Gastroesophageal sphincter (tissue), 4 donors: ENCODE measurements at regions not wholly inside any gene's neighbourhood (a gene's known extent, or its start where the extent isn't known, plus 50 kb on each side); places are given as distances from the start of the nearest gene placed in this dataset.

Experiments
- ATAC-seq: fragments of 150-250 bp; one replicate; pipeline ENCODE4 v1.9.1; 2016; ENCODE audit warnings: mild to moderate bottlenecking, moderate library complexity
- H3K27ac ChIP-seq, 4 donors: fragments of 200-600 bp; sonication (generic) in 3 of 4; 1 replicate in 3 of 4; 2 replicates in 1 of 4; pipeline ENCODE4 v1.5.1; 2016 to 2019
- H3K27me3 ChIP-seq: fragments of 200-600 bp; sonication (generic); one replicate; pipeline ENCODE4 v1.5.1; 2019
- H3K36me3 ChIP-seq, 2 donors: fragments of 200-600 bp; sonication (generic); one replicate each; pipeline ENCODE4 v1.5.1; 2019; ENCODE audit warnings: control low read depth in 1 of 2
- H3K4me1 ChIP-seq, 3 donors: fragments of 200-600 bp; sonication (generic); 1 replicate in 2 of 3; 2 replicates in 1 of 3; pipeline ENCODE4 v1.5.1; 2016 to 2019; ENCODE audit warnings: control low read depth in 2 of 3
- H3K4me3 ChIP-seq, 2 donors: fragments of 200-600 bp; sonication (generic); one replicate each; pipeline ENCODE4 v1.5.1; 2019; ENCODE audit warnings: mild to moderate bottlenecking in 1 of 2, moderate library complexity in 1 of 2
- H3K9me3 ChIP-seq, 3 donors: fragments of 200-600 bp; sonication (generic); one replicate each; pipeline ENCODE4 v1.5.1; 2017 to 2019; ENCODE audit warnings: control low read depth in 2 of 3
- EP300 ChIP-seq: sonication (generic); formaldehyde crosslinking; IDR thresholded peaks from one replicate; pipeline ENCODE4 v1.6.1; 2017; ENCODE audit warnings: antibody characterized with exemption, mild to moderate bottlenecking
- POLR2A ChIP-seq, 2 donors: fragments of 450-650 bp; IDR thresholded peaks; one replicate each; pipeline ENCODE4 v1.6.1; 2017; ENCODE audit warnings: antibody characterized with exemption in 2 of 2, mild to moderate bottlenecking in 2 of 2, moderate library complexity in 1 of 2
- POLR2AphosphoS5 ChIP-seq: sonication (generic); formaldehyde crosslinking; IDR thresholded peaks from one replicate; pipeline ENCODE4 v1.6.1; 2017; ENCODE audit warnings: antibody characterized with exemption
- WGBS, 2 donors: methylation state at CpG; one replicate each; pipeline ENCODE4 v1.1.5; 2018; ENCODE audit warnings: low coverage in 1 of 2; 5-methylcytosine and 5-hydroxymethylcytosine counted together
- TF ChIP-seq, protein P1 (sequence below), 4 experiments: fragments of 200-600 bp in 2 of 4; fragments of 450-650 bp in 2 of 4; sonication (generic) in 1 of 4; IDR thresholded peaks; one replicate each; pipeline ENCODE4 v1.5.1; 2017 to 2019; ENCODE audit warnings: antibody characterized with exemption in 4 of 4, mild to moderate bottlenecking in 2 of 4, moderate library complexity in 2 of 4

DNA sequence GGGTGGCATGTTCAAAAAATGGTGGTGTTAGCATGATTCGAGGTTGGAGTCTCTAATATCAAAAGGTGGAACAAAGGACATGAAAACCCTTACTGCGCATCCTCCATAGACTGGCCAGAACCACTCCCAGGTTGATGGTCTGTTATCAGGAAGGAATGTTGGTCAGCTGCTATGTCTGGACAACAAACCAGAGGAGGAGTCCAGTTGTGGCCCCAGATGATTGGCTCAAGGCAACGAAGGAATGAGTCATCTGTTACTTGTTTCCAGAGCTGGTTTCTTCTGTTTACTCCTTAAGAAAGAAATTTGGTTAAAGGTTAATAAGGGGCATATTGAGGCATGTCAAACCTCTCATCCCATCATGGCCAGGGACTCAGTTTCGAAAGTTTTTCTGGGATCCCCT lies 56.8 kb upstream of the GRIA4 start:
- Histone ChIP-seq H3K4me3 (no peak overlapping the region), H3K27me3 (no peaks in the 10 kb centered on the region), H3K9me3 (no peaks in the 10 kb centered on the region), H3K4me1 (no peaks in the 10 kb centered on the region), H3K36me3 (no peaks in the 10 kb centered on the region), H3K27ac (no peak overlapping the region)
- no peak for ATAC-seq
- WGBS, 2 donors: 79 to 100% methylated on average over 2 to 4 of the region's 4 CpGs
- TF ChIP-seq POLR2A (IDR thresholded peaks at IDR 0.05): no peak

DNA sequence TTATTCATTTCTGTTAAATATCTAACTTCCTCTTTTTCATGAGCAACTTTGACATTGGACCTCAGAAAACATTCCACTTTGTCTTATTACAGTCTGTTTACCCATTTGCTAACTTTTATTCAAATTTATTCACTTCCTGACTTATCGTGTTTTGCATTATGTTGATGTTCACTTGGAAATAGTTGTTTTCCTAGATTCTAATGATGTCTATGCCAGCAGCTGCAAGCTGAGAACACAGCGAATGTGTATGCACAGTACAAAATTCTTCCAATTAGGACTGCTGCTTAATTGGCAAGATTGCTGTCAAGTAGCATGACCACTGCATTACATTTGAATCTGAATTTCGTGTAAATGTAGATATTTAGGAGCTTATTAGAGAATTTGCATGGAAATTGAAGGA lies 61.5 kb upstream of the GRIA4 start:
- 67 to 71% methylated on average over 3 of the region's 3 CpGs for WGBS, 2 donors
- H3K27ac ChIP-seq: no peak overlapping the region
- TF ChIP-seq, protein P1, sequence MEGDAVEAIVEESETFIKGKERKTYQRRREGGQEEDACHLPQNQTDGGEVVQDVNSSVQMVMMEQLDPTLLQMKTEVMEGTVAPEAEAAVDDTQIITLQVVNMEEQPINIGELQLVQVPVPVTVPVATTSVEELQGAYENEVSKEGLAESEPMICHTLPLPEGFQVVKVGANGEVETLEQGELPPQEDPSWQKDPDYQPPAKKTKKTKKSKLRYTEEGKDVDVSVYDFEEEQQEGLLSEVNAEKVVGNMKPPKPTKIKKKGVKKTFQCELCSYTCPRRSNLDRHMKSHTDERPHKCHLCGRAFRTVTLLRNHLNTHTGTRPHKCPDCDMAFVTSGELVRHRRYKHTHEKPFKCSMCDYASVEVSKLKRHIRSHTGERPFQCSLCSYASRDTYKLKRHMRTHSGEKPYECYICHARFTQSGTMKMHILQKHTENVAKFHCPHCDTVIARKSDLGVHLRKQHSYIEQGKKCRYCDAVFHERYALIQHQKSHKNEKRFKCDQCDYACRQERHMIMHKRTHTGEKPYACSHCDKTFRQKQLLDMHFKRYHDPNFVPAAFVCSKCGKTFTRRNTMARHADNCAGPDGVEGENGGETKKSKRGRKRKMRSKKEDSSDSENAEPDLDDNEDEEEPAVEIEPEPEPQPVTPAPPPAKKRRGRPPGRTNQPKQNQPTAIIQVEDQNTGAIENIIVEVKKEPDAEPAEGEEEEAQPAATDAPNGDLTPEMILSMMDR (IDR thresholded peaks at IDR 0.05): no peak
- TF ChIP-seq POLR2A (IDR thresholded peaks at IDR 0.05) (no peak), EP300 (no peak), POLR2AphosphoS5 (no peak)
- no peaks in the 10 kb centered on the region for H3K4me1 ChIP-seq
- no peaks in the 10 kb centered on the region for H3K9me3 ChIP-seq
- ATAC-seq: no peak
- H3K4me3 ChIP-seq: no peak overlapping the region
- H3K36me3 ChIP-seq: no peaks in the 10 kb centered on the region
- no peaks in the 10 kb centered on the region for H3K27me3 ChIP-seq

DNA sequence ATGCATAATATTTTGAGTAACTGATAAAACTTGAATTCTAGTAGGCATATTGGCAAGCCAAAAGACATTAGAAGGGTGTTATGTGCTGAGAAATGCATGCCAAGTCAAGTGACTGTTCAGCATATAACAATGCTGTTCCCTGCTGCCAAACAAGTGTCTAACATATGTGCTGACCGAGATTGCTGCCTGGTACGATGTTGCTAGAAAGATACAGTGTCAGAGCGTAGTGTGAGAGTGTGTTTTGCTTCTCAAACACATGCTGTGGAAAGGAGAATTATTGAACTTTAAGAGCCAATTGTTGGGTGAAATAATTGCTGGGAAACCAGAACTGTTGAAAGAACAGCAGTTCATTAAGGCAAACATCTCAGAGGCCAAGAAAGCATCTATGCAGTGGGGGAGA lies 71.3 kb upstream of the GRIA4 start:
- no peak overlapping the region for H3K27ac ChIP-seq
- no peak overlapping the region for H3K4me3 ChIP-seq
- no peaks in the 10 kb centered on the region for H3K9me3 ChIP-seq
- TF ChIP-seq, protein P1 (IDR thresholded peaks at IDR 0.05): no peak
- no peak for TF ChIP-seq POLR2AphosphoS5
- TF ChIP-seq EP300: no peak
- no peak for TF ChIP-seq POLR2A (IDR thresholded peaks at IDR 0.05)
- H3K36me3 ChIP-seq: no peaks in the 10 kb centered on the region
- ATAC-seq: no peak
- H3K27me3 ChIP-seq: no peaks in the 10 kb centered on the region
- H3K4me1 ChIP-seq: no peaks in the 10 kb centered on the region
- 49 to 52% methylated on average over 3 of the region's 3 CpGs for WGBS, 2 donors

DNA sequence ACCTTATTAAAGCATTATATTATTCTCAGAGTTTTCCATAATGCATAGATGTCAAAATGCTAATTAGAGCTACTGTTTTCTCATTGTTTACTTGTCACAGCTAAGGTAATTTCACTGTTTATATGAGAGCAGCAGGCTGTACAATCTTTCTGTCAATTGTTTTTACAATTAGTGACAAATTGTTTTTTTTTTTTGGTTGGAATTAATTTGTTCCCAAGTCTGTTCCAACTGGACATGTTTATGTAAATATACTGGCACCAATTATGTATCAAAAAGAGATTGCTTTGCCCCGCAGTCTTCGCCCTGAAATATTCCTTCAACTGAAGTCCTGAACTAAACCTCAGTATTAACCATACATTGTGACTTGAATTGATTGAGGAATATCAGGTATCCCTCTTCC lies 72.3 kb upstream of the GRIA4 start:
- WGBS, 2 donors: 27 to 39% methylated on average over 2 of the region's 2 CpGs
- Histone ChIP-seq H3K27me3 (no peaks in the 10 kb centered on the region), H3K36me3 (no peaks in the 10 kb centered on the region), H3K4me1 (no peaks in the 10 kb centered on the region), H3K4me3 (no peak overlapping the region), H3K27ac (no peak overlapping the region), H3K9me3 (no peaks in the 10 kb centered on the region)
- no peak for ATAC-seq
- no peak for TF ChIP-seq EP300
- TF ChIP-seq POLR2AphosphoS5: no peak
- TF ChIP-seq, protein P1 (IDR thresholded peaks at IDR 0.05): no peak
- no peak for TF ChIP-seq POLR2A (IDR thresholded peaks at IDR 0.05)

DNA sequence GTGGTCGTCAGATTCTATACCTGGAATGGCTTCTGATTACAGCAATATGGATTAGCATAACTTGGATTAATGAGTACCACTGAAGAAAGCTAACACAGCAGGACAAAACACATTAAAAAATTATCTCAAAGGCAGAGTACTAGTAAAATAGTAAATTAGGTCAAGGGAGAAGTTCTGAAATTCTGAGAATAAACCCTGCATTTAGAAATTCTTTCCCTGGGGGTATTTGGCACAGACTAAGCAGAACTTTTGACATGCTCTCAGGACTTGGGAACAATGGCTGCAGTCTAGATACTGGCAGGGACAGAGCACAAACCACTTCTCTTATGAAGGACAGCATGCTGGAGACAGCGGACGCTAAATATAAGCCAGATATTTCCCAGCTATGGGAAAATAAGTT lies 85.6 kb upstream of the GRIA4 start:
- Histone ChIP-seq H3K4me1 (no peaks in the 10 kb centered on the region), H3K9me3 (peaks cover 0 to 4% (median 0%) of the 10 kb centered on the region in 3 donors), H3K27me3 (no peaks in the 10 kb centered on the region), H3K27ac (no peak overlapping the region), H3K36me3 (no peaks in the 10 kb centered on the region), H3K4me3 (no peak overlapping the region)
- no peak for ATAC-seq
- 67 to 72% methylated on average over 3 of the region's 3 CpGs for WGBS, 2 donors
- TF ChIP-seq, protein P1 (IDR thresholded peaks at IDR 0.05): no peak
- TF ChIP-seq EP300 (no peak), POLR2AphosphoS5 (no peak), POLR2A (IDR thresholded peaks at IDR 0.05) (no peak)
